ENCODE measurements at regions not wholly inside any gene's neighbourhood (a gene's known extent, or its start where the extent isn't known, plus 50 kb on each side); places are given as distances from the start of the nearest gene placed in this dataset.

DNA sequence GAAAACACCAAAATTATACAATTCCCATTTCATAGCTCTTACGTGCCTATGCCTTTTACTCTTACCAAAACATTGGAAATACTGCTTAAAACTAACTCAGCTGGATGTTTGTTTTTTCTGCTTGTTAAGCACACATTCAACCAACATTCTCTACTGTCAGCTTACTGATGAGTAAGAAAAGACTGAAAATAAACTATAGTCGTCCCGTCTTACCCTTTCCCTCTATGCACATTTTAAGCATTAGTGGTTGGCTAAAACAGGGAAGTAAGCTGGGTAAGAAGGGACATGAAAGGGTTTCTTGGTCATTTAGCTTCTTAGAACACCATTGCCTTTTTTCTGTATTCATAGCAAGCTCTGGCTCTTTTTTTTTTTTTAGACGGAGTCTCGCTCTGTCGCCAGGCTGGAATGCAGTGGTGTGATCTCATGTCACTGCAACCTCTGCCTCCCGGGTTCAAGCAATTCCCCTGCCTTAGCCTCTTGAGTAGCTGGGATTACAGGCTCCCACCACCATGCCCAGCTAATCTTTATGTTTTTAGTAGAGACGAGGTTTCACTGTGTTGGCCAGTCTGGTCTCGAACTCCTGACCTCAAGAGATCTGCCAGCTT lies 232.1 kb upstream of the PCSK5 start:
- Histone ChIP-seq H3K27ac (ENCODE audit: low read depth in 2 of 2, low read length in 1 of 2) (no peak overlapping the region), H3K9me2 (no peaks in the 10 kb centered on the region), H3K9ac (no peak overlapping the region), H4K20me1 (ENCODE audit: insufficient read depth) (no peaks in the 10 kb centered on the region), H3K27me3 (ENCODE audit: insufficient read depth) (no peaks in the 10 kb centered on the region), H3F3A (replicated peaks; ENCODE audit: insufficient read depth) (no peaks in the 10 kb centered on the region), H3K4me1 (ENCODE audit: control insufficient read depth in 1 of 2, insufficient read depth in 2 of 2, low read depth in 1 of 2, low read length in 1 of 2) (no peaks in the 10 kb centered on the region), H3K36me3 (replicated peaks in 1 of 2; ENCODE audit: control insufficient read depth in 1 of 2, insufficient read depth in 2 of 2, low read length in 1 of 2) (no peaks in the 10 kb centered on the region), H2AFZ (ENCODE audit: low read depth) (no peak overlapping the region), H3K4me3 (ENCODE audit: low read depth in 2 of 2, low read length in 1 of 2) (no peak overlapping the region), H3K79me2 (ENCODE audit: insufficient read depth) (no peaks in the 10 kb centered on the region), H3K9me3 (no peaks in the 10 kb centered on the region), H3K4me2 (no peak overlapping the region)
- ChIA-PET CTCF (interaction anchor here (1.1 kb wide), 1 partner anchor 8 kb away, joined by 3 read pairs; no protein-coding TSS in a partner anchor), POLR2A (no interaction called here)
- 24% methylated on average over 9 of the region's 9 CpGs for WGBS (ENCODE audit: low lambda C conversion rate)
- DNase-seq: no peak
- TF ChIP-seq EZH2phosphoT487 (IDR thresholded peaks at IDR 0.05; ENCODE audit: borderline replicate concordance, low read depth) (no peak), USF2 (IDR thresholded peaks at IDR 0.05; ENCODE audit: borderline replicate concordance, low read depth, low read length) (no peak), RCOR1 (IDR thresholded peaks at IDR 0.05; ENCODE audit: low read length) (no peak), SIN3A (IDR thresholded peaks at IDR 0.05; ENCODE audit: borderline replicate concordance, low read depth, low read length) (no peak), FOXJ3 (CRISPR knock-in tag; IDR thresholded peaks at IDR 0.05) (no peak), RAD21 (IDR thresholded peaks at IDR 0.05; ENCODE audit: low read length) (no peak), GABPA (IDR thresholded peaks at IDR 0.05; ENCODE audit: low read depth) (no peak), NRF1 (IDR thresholded peaks at IDR 0.05; ENCODE audit: low read depth, low read length) (no peak), MEF2A (IDR thresholded peaks at IDR 0.05; ENCODE audit: borderline replicate concordance, low read depth) (no peak), RXRA (IDR thresholded peaks at IDR 0.05; ENCODE audit: borderline replicate concordance, low read depth) (no peak), MXI1 (IDR thresholded peaks at IDR 0.05; ENCODE audit: low read depth, low read length) (no peak)
- TF ChIP-seq, protein P1, sequence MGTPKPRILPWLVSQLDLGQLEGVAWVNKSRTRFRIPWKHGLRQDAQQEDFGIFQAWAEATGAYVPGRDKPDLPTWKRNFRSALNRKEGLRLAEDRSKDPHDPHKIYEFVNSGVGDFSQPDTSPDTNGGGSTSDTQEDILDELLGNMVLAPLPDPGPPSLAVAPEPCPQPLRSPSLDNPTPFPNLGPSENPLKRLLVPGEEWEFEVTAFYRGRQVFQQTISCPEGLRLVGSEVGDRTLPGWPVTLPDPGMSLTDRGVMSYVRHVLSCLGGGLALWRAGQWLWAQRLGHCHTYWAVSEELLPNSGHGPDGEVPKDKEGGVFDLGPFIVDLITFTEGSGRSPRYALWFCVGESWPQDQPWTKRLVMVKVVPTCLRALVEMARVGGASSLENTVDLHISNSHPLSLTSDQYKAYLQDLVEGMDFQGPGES (IDR thresholded peaks at IDR 0.05; ENCODE audit: low read depth, low read length): no peak

GRCh38 chr9:75664597-75664996 lies 225.9 kb upstream of the PCSK5 start:
- Histone ChIP-seq H3K4me2 (no peak overlapping the region), H3K9me2 (no peaks in the 10 kb centered on the region), H3K9ac (no peak overlapping the region), H3K9me3 (no peaks in the 10 kb centered on the region), H2AFZ (ENCODE audit: low read depth) (no peak overlapping the region), H3K36me3 (replicated peaks in 1 of 2; ENCODE audit: control insufficient read depth in 1 of 2, insufficient read depth in 2 of 2, low read length in 1 of 2) (no peaks in the 10 kb centered on the region), H4K20me1 (ENCODE audit: insufficient read depth) (no peaks in the 10 kb centered on the region), H3K79me2 (ENCODE audit: insufficient read depth) (no peaks in the 10 kb centered on the region), H3F3A (replicated peaks; ENCODE audit: insufficient read depth) (no peaks in the 10 kb centered on the region), H3K27me3 (ENCODE audit: insufficient read depth) (no peaks in the 10 kb centered on the region), H3K4me3 (ENCODE audit: low read depth in 2 of 2, low read length in 1 of 2) (no peak overlapping the region), H3K4me1 (ENCODE audit: control insufficient read depth in 1 of 2, insufficient read depth in 2 of 2, low read depth in 1 of 2, low read length in 1 of 2) (no peaks in the 10 kb centered on the region), H3K27ac (ENCODE audit: low read depth in 2 of 2, low read length in 1 of 2) (no peak overlapping the region)
- POLR2A ChIA-PET: no interaction called here
- no peak for DNase-seq
- CTCF ChIA-PET: no interaction called here
- TF ChIP-seq GATA2 (CRISPR knock-in tag; IDR thresholded peaks at IDR 0.05) (no peak), RAD21 (IDR thresholded peaks at IDR 0.05; ENCODE audit: low read length) (no peak), EZH2phosphoT487 (IDR thresholded peaks at IDR 0.05; ENCODE audit: borderline replicate concordance, low read depth) (no peak), NFIC (IDR thresholded peaks at IDR 0.05; ENCODE audit: borderline replicate concordance) (no peak), MXI1 (IDR thresholded peaks at IDR 0.05; ENCODE audit: low read depth, low read length) (no peak), ZBTB33 (IDR thresholded peaks at IDR 0.05; ENCODE audit: borderline replicate concordance, low read depth) (no peak), ELF1 (IDR thresholded peaks at IDR 0.05) (no peak), MAX (IDR thresholded peaks at IDR 0.05; ENCODE audit: low read depth) (no peak), SIN3A (IDR thresholded peaks at IDR 0.05; ENCODE audit: borderline replicate concordance, low read depth, low read length) (no peak), JUND (IDR thresholded peaks at IDR 0.05) (no peak), FOXJ3 (CRISPR knock-in tag; IDR thresholded peaks at IDR 0.05) (no peak), TAF1 (IDR thresholded peaks at IDR 0.05; ENCODE audit: borderline replicate concordance, low read depth, low read length) (no peak), RFX5 (IDR thresholded peaks at IDR 0.05; ENCODE audit: low read length) (no peak), MEF2A (IDR thresholded peaks at IDR 0.05; ENCODE audit: borderline replicate concordance, low read depth) (no peak), EP300 (IDR thresholded peaks at IDR 0.05; ENCODE audit: borderline replicate concordance in 1 of 2, low read depth in 1 of 2, low read length in 1 of 2) (no peak), RXRA (IDR thresholded peaks at IDR 0.05; ENCODE audit: borderline replicate concordance, low read depth) (no peak)
- TF ChIP-seq, protein P1 (IDR thresholded peaks at IDR 0.05; ENCODE audit: low read depth, low read length): no peak
- 35% methylated on average over 4 of the region's 4 CpGs for WGBS (ENCODE audit: low lambda C conversion rate)
